GM12892 (cell line): ENCODE measurements at regions not wholly inside any gene's neighbourhood (a gene's known extent, or its start where the extent isn't known, plus 50 kb on each side); places are given as distances from the start of the nearest gene placed in this dataset.

ENCODE experiments used
- POLR2A ChIP-seq: IDR thresholded peaks from 2 replicates; pipeline ENCODE4 v1.6.1; 2011; ENCODE audit warnings: low read depth, low read length, control low read depth
- POLR2AphosphoS5 ChIP-seq: IDR thresholded peaks from 2 replicates; pipeline ENCODE4 v1.6.1; 2011; ENCODE audit warnings: low read depth, low read length, control low read depth
- TAF1 ChIP-seq: IDR thresholded peaks from 2 replicates; pipeline ENCODE4 v1.6.1; 2011; ENCODE audit warnings: low read depth, mild to moderate bottlenecking, control low read depth, low read length, borderline replicate concordance

- TF ChIP-seq TAF1 (no peak), POLR2A (no peak), POLR2AphosphoS5 (no peak)
Measured at GRCh38 chr15:62631076-62631724, 411.3 kb upstream of the TPM1 start.
